Activated gamma-delta T cell treated with anti-CD3 and anti-CD28 coated beads, Interleukin-2, amount 50 U/mL, for 16 hours (primary cell): ENCODE measurements at regions not wholly inside any gene's neighbourhood (a gene's known extent, or its start where the extent isn't known, plus 50 kb on each side); places are given as distances from the start of the nearest gene placed in this dataset.

ENCODE experiments used
- DNase-seq: peaks from one replicate; pipeline ENCODE4 v3.0.0-alpha.2; 2020; ENCODE audit warnings: low read depth

DNA sequence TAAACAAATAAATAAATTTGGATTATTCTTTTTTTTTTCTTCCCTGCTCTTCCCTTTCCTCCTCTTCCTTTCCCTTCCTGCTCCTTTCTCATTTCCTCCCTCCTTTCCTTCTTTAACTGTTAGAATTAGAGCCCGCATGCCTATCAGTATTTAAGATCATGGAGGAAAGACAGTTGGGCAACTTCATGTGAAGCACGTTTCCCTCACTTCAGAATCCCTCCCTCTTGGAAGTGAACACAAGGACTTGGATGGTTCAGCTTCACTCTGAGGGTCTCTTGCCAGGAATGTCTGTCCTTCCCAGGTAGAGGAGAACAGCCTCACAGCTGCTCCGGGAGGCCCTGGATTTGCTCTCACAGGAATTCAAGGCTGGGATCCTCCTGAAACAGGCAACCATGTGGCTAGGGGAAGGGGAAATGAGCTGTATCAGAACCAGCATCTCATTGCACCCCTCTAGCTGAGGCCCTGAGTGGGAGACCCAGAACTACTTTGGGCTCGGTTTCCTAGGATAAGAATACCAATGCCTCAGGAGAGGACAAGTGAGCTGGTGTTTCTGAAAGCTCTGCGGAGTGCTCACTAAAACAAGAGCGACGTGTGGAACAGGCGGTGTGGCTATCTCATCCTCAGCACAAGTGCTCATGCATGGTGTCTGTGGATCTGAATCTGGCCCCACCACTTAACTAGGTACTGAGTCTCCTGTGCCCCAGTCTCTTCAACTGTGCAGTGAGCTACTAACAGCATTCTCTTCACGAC lies 230.5 kb downstream of the MYCN start:
- DNase-seq: no peak

DNA sequence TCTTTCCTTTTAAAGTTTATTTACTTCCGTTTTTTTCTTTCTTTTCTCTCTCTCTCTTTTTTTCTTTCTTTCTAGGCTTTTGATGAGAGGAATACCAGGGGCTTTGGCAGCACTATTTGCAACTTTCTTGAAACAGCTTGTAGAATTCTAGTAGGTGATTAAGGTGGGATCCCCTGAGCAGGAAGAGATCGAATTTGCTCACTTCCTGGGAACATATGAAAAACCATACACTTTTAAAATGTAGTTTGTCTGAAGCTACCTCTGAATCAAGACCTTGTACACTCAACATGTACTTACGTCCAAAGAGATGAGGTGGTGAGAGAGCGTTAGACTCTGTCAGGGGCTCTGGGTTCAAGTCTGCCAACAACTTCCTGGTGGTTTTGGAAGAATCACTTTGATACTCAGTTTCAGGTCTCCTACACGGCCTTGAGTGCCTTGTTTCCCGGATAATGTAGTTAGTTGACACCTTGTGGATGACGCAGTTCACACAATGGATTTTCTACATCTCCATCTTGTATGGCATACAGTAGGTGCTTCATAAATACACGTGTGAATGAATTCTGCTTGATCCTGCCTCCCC lies 229.1 kb downstream of the MYCN start:
- no peak for DNase-seq

DNA sequence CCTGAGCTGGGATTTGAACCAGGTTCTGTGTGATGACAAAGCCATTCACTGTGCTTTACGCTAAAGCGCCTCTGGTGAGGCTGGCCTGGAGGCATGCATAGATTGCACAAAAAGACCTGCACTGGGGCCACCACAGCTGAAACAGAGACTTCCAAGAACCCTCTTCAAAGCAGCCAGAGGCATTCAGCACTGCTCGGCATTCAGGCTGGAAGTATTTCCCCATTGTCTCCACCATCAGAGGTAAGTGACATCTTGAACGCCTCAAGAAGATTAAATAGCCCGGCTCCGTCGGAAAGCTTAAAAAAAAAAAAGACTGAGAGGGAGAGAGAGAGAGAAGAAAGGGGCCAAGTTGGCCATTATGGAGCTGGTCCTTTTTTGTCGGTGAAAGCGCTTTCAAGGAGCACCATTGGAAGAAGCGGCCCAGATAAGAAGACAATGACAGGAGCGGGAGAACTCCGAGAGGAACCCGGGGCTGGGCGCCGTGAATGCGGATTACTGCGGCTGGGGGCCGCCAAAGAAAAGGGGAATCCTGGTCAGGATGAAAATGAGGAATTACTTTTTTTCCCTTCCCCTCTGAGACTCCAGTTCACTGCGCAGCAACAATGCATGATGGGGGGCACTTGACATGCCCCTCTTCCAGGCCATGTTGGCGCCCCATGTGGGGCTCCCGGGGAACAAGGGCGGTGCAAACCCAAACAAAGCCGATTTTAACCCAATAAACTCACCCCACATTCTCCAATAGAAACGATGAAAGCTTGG lies 228.3 kb downstream of the MYCN start:
- no peak for DNase-seq

DNA sequence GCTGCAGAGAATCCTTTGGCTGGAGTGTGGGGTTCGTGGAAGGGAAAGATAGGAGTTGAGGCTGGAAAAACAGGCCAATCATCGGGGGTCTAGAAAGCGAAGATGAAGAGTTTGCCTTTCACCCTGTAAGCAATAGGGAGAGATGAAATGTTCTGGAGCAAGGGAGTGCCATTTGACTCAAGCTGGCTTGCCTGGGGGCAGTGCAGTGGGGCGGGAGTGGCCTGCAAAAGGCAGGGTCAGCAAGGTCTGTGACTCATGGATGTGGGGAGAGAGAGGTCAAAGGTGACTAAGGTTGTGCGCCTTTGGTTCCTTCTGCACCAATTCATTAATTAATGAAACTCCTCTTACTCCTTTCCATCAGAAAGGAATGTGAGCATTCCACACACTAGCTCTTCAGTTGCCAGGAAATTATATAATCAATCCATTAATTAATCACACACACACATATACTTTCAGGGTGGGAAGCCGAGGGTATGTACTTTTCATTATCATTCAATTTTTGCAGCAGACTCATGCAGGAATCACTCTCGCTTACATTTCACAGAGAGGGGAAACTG lies 227.6 kb downstream of the MYCN start:
- no peak for DNase-seq

DNA sequence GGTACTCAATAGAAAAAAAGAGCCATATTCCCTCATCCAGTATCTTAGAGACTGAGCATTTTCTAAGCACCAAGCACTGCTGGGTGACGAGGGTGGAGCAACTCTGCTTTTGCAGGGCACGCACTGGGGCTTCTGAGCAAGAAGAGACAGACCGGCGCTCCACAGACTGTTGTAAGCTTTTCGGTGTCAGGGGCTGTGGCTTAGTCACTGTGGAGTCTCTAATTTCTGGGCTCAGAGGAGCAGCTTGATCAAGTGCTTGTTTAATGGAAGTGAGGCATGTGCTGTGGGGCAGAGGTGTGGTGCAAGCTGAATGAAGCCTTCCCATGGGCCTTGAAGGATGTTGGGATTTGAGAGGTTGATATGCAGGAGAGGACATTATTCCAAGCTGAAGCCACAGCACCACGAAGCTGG lies 227.1 kb downstream of the MYCN start:
- no peak for DNase-seq

DNA sequence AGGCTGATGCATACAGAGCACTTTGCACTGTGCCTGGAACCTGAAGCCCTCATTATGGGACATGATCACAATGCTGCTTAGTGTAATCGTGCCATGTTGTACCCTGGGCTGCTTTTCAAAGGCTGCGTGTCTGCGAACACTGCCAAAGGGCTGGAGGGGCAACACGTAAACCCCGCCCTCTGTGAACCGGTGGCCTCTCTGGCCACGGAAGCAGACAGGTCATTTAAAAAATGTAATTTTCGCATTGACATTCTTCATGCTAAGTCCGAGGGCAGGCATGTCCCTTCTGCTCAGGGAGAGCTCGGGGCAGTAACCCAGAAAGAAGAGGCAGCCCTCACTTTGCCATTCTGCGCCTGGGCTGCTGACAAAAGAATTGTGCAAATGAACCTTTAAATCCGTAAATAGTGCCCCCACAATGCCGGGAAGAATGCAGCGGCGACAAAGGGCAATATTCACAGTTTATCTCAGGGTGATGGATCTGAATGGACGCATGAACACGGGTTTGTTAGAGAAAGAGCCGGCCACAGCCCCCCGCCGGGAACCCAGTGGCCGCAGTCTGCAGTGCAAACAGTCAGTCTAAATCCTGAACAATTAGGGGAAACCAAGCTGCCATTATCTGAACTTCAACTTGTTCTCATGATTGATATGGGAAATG lies 226.1 kb downstream of the MYCN start:
- DNase-seq: no peak

DNA sequence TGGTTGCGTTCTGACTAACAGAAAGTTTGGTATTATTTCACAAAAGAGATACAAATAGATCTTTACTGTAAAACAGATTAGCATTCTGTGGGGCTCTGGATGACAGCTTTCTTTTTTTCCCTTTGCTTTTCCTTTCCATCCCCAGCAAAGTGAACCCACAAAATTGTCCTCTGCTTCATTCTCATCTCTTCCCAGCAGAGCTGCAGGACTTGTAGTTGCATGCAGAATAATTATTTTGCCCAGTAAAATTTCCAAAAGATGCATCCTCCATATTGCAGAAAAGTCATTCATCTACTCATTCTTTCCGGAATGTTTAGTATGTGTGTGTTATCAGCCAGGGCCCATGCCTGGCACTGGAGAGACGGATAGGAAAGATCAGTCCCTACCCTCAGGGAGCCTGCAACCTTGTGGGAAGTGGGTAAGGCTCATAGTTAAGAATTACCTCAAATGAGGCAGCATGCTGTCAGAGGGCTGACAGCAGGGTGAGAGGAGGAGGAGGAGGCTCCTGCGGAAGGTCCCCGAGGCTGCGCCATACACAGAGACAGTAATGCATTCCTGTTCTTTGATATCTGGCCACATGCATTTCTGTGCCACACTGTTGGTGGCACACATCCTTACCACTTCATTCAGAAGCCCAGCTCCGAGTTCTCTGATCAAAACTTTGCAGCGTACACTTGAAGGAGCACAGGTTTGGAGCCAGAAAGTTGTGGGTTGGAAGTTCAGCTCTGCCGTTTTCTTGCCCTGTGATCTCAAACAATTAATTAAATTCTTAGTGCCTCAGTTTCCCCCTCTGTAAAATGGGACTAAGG lies 225.4 kb downstream of the MYCN start:
- no peak for DNase-seq

DNA sequence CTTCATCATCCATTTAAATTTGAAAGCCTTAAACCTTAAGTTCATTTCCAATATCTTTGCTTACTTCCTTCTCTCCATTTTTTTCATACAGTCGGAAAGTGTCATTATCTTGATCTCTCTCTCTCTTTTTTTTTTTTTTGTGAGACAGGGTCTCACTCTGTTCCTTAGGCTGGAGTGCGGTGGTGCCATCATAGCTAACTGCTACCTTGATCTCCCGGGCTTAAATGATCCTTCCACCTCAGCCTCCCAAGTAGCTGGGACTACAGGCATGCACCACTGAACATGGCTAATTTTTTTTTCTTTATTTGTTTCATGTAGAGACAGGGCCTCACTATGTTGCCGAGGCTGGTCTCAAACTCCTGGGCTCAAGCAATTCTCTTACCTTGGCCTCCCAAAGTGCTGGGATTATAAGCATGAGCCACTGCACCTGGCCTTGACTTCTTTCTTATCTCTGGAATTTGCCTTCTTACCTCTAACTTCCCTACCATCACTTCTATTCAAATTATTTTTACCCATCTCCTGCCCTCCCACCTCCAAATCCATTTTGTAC lies 222.2 kb downstream of the MYCN start:
- DNase-seq: no peak

DNA sequence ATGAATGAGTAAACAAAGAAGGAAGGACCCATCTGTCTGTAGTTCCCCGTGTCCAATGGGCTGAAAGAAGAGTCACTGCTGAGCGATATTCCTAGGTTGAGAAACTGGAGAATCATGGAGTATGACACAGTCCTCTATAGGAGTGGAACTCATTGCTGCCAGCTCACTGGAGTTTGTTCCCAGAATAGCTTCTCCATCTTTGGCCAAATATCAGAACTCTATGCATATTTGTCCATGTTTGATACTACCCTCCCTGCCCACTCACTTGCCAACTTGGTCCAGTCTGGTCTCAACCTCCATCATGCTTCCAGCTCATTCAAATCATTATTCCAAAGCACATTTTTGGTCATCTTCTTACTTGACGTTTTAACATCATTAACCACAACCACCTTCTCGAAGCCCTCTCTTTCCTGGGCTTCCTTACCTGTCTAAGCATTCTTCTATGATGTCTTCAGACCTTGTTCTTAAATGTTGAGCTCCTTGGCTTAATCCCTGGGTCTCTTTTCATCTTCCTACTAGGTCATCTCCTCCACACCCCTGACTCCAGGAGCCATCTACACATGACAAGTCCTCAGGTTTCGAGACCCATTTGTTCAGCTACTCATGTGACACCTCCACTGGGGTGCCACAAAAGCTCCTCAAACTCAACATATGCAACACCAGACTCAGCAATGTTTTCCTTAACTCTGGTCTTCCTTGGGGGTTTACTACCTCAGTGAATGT lies 221.6 kb downstream of the MYCN start:
- no peak for DNase-seq

DNA sequence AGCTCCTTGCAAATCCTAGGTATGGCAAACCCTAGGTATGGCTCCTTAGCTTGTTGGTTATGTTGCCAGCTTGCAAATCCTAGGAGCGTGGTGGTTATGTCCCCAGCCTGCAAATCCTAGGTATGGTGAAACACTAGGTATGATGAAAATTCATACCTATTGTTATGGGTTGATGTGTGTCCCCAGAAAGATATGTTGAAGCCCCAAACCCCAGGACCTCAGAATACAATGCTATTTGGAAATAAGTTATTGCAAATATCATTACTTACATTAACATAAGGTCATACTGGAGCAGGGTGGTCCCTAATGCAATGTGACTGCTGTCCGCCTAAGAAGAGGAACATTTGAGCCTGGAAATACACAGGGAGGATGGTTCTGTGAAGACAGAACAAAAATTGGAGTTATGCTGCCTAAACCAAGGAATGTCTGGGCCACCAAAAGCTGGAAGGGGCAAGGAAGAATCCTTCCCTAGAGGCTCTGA lies 220.8 kb downstream of the MYCN start:
- DNase-seq: no peak

DNA sequence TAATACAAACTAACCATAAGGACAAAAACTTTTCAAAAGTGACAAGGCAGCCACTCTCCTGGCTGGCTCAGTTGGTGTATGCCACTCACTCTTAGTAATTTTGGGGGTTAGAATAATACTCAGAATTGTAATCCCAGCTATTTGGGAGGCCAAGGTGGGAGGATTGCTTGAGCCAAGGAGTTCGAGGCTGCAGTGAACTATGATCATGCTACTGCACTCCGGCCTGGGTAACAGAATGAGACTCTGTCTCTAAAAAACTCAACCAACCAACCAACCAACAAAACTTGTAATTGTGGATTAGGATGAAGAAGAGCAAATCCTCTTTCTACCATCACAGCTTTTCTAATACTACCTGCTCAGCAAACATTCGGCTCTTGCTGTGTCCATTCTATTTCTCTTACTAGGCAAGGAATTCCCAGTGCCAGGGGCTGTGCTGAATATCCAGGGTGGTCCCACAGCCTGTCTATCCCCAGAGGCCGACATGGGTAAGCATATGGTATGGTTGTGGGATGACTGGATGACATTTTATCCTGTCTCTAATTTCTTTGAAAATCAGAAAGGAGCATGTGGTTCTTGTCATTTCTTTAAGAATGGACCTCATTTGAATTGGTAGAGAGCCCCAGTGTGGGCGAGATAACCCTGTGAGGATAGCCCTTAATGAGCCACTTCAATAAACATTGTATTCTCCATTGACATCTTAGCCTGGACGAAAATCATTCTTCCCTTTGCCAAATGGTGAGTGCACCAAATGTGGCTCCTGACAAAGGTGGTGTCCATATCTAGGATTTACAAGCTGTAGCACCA lies 220.1 kb downstream of the MYCN start:
- DNase-seq: no peak

DNA sequence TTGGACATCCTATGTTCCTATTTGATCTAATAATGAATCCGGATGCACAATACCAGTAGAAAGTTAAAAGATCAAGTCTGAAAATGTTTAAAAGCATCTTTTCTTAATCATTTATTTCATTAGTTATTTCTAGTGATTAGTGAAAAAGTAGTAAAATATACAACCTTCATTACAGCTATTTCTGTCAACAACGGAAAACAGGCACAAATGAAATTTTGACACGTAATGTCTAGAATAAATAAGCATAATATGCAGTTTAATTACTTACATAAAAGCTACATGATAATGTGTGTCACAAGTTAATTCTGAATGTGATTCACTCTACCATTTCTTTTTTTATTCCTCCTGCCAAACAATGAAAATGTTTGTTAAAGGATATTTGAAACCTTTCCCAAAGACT lies 216.1 kb downstream of the MYCN start:
- no peak for DNase-seq

DNA sequence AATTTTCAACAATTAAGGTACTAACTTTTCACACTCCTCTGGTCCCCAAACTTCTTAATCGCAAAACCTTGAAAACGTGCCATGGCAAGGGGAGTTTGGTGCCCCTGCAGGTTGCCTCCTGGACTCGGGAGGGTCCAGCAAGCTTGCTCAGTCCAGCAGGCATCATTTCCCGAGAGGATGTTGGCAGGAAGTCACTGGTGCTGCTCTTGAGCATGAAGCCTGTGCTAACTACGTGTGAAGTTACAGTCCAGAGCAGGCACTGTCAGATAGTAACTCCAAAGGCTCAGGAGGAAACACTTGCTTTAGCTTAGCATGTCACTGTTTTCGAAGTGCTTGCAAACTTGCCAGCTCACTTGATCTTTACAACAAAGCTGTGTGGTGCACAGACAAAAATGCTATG lies 215.4 kb downstream of the MYCN start:
- no peak for DNase-seq

DNA sequence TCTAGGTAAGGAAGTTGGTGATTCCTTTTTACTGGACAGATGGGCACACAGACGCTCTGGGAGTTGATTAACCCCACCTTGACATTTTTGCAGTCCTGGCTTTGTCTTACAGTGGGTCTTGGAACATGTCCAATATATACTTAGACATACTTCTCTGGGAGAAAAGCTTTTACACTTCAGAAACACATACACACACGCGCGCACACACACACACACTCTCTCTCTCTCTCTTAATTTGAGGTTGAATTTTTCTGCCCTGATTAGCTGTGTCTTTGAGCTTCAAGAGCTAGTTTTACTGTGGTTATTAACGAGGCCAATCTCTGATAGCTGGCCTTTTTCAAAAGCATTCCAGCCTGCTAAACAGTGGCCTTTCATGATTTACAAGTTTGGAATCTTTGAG lies 215.0 kb downstream of the MYCN start:
- DNase-seq: no peak

DNA sequence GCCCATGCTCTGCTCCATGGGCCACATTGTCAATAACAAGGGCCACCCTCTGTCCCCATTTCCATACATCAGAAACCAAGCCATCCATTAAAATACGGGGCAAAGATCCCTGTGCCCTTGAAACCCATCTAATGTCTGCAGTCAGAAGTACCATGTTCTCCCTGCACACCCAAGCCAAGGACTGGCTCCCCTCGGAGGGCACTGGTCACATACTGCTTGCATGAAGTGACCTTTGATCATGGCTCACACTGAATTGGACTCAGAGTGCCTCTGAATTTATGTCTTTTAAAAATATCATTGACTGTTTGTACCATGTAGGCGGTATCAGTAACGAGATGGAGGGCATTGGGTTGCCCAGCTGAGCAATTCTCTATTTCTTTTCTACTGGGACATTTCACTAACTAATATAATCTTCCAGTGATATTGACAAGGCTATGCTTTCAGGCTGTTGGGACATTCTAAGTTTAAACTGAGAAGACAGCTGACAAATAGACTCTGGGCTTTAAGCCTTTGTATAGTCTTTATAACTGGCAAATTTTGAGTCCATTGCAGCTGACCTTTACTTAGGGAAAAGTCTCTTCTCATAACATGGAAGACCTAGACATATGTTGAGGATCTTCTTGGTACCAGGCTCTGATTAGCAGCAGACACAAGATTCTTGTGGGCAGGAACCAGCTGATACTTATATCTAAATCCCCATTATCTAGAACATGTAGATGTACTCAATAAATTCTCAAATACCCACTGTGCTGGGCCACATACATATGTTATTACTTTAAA lies 214.3 kb downstream of the MYCN start:
- DNase-seq: no peak

DNA sequence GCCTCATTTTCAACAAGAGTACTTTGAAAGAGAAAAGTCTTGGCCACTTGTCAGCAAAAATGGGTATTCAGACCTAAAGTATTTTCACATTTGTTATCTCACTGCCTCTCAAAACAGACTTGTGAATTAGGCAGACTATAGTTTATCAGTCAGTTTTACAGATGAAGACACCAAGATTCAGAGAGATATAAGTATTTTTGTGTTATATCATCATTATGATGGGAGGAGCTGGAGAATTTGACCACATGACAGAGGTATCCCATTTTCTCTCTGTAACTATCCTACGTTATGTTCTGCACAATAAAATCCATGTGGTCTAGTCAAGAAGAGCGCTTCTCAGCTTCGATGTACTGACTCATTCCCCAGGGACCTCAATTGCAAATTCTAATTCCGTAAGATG lies 213.7 kb downstream of the MYCN start:
- DNase-seq: no peak

DNA sequence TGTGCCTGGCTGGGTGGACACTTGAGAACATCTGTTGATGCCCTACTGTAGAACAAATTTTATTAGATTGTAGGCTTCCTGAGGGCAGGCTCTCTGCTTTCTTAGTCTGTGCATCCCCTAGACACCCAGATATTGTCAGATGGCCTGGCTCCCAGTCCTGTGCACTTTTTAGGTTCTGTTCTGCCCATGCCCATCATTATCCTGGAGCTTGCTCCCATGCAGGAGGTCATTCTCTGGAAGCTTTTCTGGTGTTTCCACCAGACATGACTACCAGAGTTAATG lies 213.3 kb downstream of the MYCN start:
- DNase-seq: no peak

DNA sequence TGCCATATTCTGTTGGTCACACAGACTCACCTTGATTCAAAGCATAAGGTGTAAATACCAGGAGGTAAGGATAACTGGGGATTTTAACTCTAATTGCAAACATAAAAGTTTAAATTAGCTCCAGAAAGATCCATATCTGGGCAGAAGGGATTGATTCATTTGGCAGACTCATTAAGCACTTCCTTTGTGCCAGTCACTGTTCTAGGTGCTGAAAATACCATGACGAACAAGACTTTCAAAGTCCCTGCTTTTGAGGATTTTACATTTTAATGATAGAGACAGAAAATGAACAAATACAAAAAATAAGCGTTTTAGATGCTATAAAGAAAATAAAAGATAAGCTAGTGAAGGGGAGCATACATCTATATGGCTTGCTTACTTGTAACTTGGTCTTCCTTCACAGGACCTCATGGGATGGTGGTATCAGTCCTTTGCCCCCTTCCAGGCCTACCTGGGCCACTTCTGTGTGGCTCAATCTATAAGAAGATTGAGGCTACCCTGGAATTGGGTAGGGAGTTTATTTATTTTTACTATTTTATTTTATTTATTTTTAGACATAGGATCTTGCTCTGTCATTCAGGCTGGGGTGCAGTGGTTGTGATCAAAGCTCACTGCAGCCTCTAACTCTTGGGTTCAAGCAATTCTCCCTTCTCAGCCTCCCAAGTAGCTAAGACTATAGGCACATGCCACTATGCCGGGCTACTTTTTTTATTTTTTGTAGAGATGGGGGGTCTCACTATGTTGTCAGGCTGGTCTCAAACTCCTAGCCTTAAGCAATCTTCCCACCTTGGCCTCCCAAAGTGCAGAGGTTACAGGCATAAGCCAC lies 212.8 kb downstream of the MYCN start:
- no peak for DNase-seq
